ENCODE measurements at regions not wholly inside any gene's neighbourhood (a gene's known extent, or its start where the extent isn't known, plus 50 kb on each side); places are given as distances from the start of the nearest gene placed in this dataset.
"Not testable (repeated sequence)": the region's sequence is repeated elsewhere in the genome, so short reads cannot be mapped to it uniquely, and the experiment has no call there.

- TF ChIP-seq POU6F1 (CRISPR knock-in tag; IDR thresholded peaks at IDR 0.05; ENCODE audit: borderline replicate concordance, low read depth) (no peak), ZNF70 (CRISPR knock-in tag; IDR thresholded peaks at IDR 0.05) (no peak), ZFP30 (CRISPR knock-in tag; IDR thresholded peaks at IDR 0.05) (no peak), TCF4 (CRISPR knock-in tag; IDR thresholded peaks at IDR 0.05; ENCODE audit: borderline replicate concordance) (no peak), ISL1 (CRISPR knock-in tag; IDR thresholded peaks at IDR 0.05) (no peak)
Measured at GRCh38 chr3:96324087-96324486, 490.3 kb upstream of the EPHA6 start (continued).

GRCh38 chr3:96330795-96331194, 483.6 kb upstream of the EPHA6 start:
- no peak for ATAC-seq
- TF ChIP-seq RARB (CRISPR knock-in tag; IDR thresholded peaks at IDR 0.05): no peak
- TF ChIP-seq ESRRG (CRISPR knock-in tag; IDR thresholded peaks at IDR 0.05): no peak
- TF ChIP-seq ZNF8 (CRISPR knock-in tag; IDR thresholded peaks at IDR 0.05): no peak
- TF ChIP-seq GLIS3 (CRISPR knock-in tag; IDR thresholded peaks at IDR 0.05): no peak
- TF ChIP-seq ZC3H10 (CRISPR knock-in tag; IDR thresholded peaks at IDR 0.05): no peak
- no peak for TF ChIP-seq ISL1 (CRISPR knock-in tag; IDR thresholded peaks at IDR 0.05)
- TF ChIP-seq PATZ1 (CRISPR knock-in tag; IDR thresholded peaks at IDR 0.05; ENCODE audit: borderline replicate concordance): no peak
- TF ChIP-seq ZNF565 (CRISPR knock-in tag; conservative IDR thresholded peaks at IDR 0.05; ENCODE audit: low read depth): no peak
- TF ChIP-seq CSRNP3 (CRISPR knock-in tag; IDR thresholded peaks at IDR 0.05): no peak

- TF ChIP-seq PPARA (CRISPR knock-in tag; IDR thresholded peaks at IDR 0.05; ENCODE audit: borderline replicate concordance) (no peak), TOX (CRISPR knock-in tag; IDR thresholded peaks at IDR 0.05; ENCODE audit: borderline replicate concordance) (no peak), PATZ1 (CRISPR knock-in tag; IDR thresholded peaks at IDR 0.05; ENCODE audit: borderline replicate concordance) (no peak), GLIS3 (CRISPR knock-in tag; IDR thresholded peaks at IDR 0.05) (no peak), ZC3H10 (CRISPR knock-in tag; IDR thresholded peaks at IDR 0.05) (no peak), RARB (CRISPR knock-in tag; IDR thresholded peaks at IDR 0.05) (no peak), ARNTL (CRISPR knock-in tag; IDR thresholded peaks at IDR 0.05; ENCODE audit: borderline replicate concordance, low read depth) (no peak), BACH2 (CRISPR knock-in tag; IDR thresholded peaks at IDR 0.05; ENCODE audit: borderline replicate concordance) (no peak), ZFP30 (CRISPR knock-in tag; IDR thresholded peaks at IDR 0.05) (no peak), ZNF8 (CRISPR knock-in tag; IDR thresholded peaks at IDR 0.05) (no peak), ISL1 (CRISPR knock-in tag; IDR thresholded peaks at IDR 0.05) (no peak)
- ATAC-seq: 0 out of 3 replicates have a peak, but pooled peaks have one; percentile 30
Measured at GRCh38 chr3:96331341-96331740, 483.1 kb upstream of the EPHA6 start.

GRCh38 chr3:96334779-96335178, 479.6 kb upstream of the EPHA6 start:
- ATAC-seq: no peak
- no peak for TF ChIP-seq CSDC2 (CRISPR knock-in tag; IDR thresholded peaks at IDR 0.05)

GRCh38 chr3:96347289-96347688, 467.1 kb upstream of the EPHA6 start:
- ATAC-seq: no peak
- TF ChIP-seq ZNF8 (CRISPR knock-in tag; IDR thresholded peaks at IDR 0.05) (no peak), RARB (CRISPR knock-in tag; IDR thresholded peaks at IDR 0.05) (no peak), POU6F1 (CRISPR knock-in tag; IDR thresholded peaks at IDR 0.05; ENCODE audit: borderline replicate concordance, low read depth) (no peak), ZNF565 (CRISPR knock-in tag; conservative IDR thresholded peaks at IDR 0.05; ENCODE audit: low read depth) (no peak), CREB5 (CRISPR knock-in tag; IDR thresholded peaks at IDR 0.05; ENCODE audit: low read depth) (no peak)

- ATAC-seq: not testable (repeated sequence)
Measured at GRCh38 chr3:96351598-96351997, 462.8 kb upstream of the EPHA6 start.
